HG03354 (cell line): ENCODE measurements at regions not wholly inside any gene's neighbourhood (a gene's known extent, or its start where the extent isn't known, plus 50 kb on each side); places are given as distances from the start of the nearest gene placed in this dataset.
"Not testable (repeated sequence)": the region's sequence is repeated elsewhere in the genome, so short reads cannot be mapped to it uniquely, and the experiment has no call there.

Experiments used
- ATAC-seq: cut with Tn5 transposase; IDR thresholded peaks from one replicate; pipeline ENCODE4 v1.9.1; 2021; ENCODE audit warnings: mild to moderate bottlenecking; ENCODE audit not compliant: unreplicated experiment, poor library complexity, severe bottlenecking

DNA sequence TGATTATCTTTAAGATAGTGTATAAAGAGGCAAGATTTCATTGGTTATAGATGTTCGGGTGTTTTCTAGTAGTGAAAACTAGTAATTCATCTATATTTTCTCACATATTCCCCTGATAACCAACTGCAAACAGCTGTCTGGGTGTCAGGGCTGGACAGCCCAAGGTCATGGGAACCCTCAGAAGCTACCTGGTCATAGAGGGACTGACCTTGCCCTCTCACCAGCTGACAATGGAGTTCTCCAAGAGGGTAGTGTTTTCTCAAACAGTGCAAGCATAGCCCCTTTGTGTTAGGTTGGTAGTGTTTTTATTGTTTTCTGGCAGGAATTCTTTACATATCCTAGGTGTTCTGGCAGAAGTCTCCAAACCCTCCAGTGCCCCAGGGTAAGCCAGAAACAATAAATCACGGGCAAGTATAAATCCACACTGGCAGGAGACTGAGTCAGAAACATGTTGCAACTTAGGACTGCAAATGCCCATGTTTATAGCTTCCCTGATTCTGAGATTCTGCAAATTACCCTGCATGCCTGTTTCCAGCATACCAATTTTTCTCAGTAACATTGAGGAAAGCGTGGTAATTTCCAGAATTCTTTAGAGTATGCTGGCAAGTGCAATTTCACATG lies 82.8 kb upstream of the ATP1A1 start:
- no peak for ATAC-seq

DNA sequence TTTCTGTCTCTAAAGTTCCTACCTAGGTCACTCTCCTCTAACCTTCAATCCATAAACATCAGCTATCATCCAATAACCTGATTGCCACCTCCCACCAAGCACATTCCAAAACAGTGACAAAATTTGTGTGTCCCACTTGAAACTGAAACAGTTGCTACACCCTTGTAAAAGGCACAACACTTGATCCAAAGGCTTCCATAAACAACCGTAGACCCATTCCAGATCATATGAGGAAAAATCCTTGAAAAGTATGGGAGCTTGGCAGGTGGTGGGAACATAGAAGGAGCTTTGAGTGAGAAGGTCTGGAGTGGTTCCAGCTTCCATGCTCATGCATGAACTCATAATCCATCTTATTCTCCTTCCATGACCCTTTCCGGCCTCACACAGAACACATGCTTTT lies 82.0 kb upstream of the ATP1A1 start:
- ATAC-seq, result no peak

DNA sequence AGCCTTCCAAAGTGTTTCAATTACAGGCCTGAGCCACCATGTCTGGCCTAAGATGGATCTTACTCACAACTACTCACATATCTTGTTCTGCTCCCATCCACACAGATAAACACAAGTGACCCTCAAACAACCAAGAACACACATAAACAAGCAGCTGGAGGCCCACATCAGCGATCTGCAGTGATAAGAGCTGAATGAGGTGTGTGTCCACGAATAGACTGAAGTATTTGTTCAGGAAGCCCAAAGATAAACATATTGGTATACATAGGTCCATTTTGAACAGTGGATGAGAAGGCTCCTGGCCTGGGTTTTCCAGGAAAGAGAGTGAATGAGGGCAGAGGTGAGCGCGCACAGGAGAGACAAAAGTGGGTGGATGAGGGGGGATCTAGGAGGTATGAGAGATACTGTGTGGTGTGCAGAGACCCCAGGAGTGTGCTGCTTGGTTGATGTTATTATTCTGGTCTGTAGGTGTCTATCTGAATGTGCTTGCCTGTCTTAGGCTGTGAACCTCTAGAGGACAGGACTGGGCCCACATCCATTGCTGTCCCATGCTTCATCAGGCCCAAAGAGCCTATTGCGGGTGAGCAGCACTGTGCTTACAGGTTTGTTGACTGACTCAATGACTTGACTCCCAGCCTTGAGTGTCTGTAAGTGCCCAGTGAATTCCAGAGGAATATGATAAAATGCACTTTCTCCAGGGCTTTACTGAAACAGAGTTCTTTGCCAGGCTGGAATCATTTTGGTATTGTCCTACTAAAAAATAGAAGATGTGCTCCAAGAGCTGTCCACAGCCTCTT lies 79.9 kb upstream of the ATP1A1 start:
- no peak for ATAC-seq

DNA sequence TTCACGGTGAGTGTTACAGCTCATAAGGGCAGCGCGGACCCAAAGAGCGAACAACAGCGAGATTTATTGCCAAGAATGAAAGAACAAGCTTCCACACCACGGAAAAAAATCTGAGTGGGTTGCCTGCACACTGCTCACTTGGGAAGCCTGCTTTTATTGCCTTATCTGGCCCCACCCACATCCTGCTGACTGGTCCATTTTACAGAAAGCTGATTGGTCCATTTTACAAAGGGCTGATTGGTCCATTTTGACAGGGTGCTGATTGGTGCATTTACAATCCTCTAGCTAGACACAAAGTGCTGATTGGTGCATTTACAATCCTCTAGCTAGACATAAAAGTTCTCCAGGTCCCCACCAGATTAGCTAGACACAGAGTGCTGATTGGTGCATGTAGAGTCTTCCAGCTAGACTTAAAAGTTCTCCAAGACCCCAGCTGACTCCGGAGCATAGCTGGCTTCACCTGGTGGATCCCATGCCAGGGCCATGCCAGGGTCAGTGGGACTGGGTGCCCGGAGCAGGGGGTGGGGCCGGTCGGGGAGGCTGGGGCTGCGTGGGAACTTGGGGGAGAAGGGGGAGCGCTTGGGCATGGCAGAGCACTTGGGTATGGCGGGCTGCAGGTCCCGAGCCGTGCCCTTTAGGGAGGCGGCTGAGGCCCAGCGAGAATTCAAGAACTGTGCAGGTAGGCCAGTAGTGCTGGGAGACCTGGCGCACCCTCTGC lies 75.4 kb upstream of the ATP1A1 start:
- ATAC-seq, result no peak

- not testable (repeated sequence) for ATAC-seq
These were observed 74.8 kb upstream of the ATP1A1 start for GRCh38 chr1:116298213-116298579.

- ATAC-seq, result no peak
These were observed 74.3 kb upstream of the ATP1A1 start for GRCh38 chr1:116298746-116299145.

- no peak for ATAC-seq
These were observed 73.8 kb upstream of the ATP1A1 start for GRCh38 chr1:116299248-116299647.

- no peak for ATAC-seq
These were observed 70.8 kb upstream of the ATP1A1 start for GRCh38 chr1:116302281-116302680.

GRCh38 chr1:116306102-116306501 lies 66.9 kb upstream of the ATP1A1 start:
- ATAC-seq, result no peak

- no peak for ATAC-seq
These were observed 66.1 kb upstream of the ATP1A1 start for GRCh38 chr1:116306840-116307442.

- ATAC-seq, result no peak
These were observed 64.8 kb upstream of the ATP1A1 start for GRCh38 chr1:116308276-116308675.

- no peak for ATAC-seq
These were observed 63.8 kb upstream of the ATP1A1 start for GRCh38 chr1:116309090-116309870.

DNA sequence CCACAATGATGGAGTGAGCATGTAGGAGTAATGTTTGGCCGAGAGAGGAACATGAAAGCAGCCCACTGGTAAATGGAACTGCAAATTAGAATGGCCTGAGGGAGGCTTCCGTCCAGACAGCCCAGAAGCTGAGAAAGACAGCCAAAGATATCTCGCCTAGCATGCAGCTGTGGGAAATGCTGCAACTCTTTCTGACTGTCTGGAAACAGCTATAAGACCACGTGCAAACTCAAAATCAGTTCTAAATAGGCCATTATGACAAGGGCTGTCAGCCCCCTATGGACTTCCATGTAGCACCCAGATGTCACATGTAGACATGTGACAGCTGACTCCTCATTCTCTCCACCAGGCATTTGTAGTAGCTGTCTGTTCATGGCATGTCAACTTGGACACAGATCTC lies 62.9 kb upstream of the ATP1A1 start:
- ATAC-seq, result no peak

- ATAC-seq, result no peak
These were observed 61.9 kb upstream of the ATP1A1 start for GRCh38 chr1:116311193-116311592.

GRCh38 chr1:116311756-116312680 lies 61.0 kb upstream of the ATP1A1 start:
- no peak for ATAC-seq

GRCh38 chr1:116312681-116313069 lies 60.4 kb upstream of the ATP1A1 start:
- no peak for ATAC-seq

DNA sequence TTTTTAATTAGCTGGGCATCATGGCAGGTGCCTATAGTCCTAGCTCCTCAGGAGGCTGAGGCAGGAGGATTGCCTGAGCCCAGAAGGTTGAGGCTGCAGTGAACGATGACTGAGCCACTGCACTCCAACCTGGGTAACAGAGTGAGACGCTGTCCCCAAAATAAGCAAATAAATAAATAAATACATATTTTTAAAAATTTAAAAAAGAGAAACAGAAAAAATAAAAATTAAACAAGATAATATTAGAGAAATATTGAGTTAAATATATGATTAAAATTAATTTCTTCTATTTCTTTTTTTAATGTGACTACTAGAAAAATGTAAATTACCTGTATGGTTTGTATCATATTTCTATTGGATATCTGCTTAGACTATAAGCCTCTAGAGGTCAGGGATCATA lies 59.3 kb upstream of the ATP1A1 start:
- no peak for ATAC-seq

DNA sequence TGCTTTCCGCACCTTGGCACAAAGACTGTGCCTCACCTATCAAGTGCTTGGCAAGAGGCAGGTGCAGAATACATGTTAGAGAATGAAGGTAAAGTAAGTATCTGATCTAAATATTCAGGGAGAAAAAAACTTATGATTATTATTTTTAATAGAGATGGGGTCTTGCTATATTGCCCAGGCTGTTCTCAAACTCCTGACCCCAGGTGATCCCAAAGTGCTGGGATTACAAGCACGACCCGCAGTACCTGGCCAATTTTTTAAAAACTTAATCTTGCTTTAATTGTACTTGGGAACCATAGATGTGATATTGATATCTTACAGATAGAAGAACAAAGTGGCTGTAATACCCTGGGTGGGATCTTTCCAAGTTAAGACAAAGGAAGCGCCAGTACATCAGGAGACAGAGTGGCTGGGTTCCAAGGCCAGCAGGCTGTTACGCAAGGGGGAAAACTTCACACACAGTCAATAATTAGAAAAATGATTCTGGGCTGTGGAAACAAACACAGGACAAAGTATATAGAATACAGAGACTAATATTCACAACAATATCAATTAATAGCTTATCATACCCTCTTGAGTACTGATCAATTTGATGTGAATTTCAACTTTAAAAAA lies 58.6 kb upstream of the ATP1A1 start:
- no peak for ATAC-seq
